H1 (cell line): ENCODE measurements at regions not wholly inside any gene's neighbourhood (a gene's known extent, or its start where the extent isn't known, plus 50 kb on each side); places are given as distances from the start of the nearest gene placed in this dataset.
"Not testable (repeated sequence)": the region's sequence is repeated elsewhere in the genome, so short reads cannot be mapped to it uniquely, and the experiment has no call there.

Experiments used
- CTCF ChIA-PET: fragments of 300-600 bp; sonication (Branson Sonifier 250); formaldehyde crosslinking; loops from one replicate; lab custom pipeline; 2021; ENCODE audit not compliant: partially characterized antibody; lab: Charles Lee
- POLR2A ChIA-PET: fragments of 300-600 bp; sonication (Branson Sonifier 250); formaldehyde crosslinking; loops from one replicate; lab custom pipeline; 2021; ENCODE audit warnings: inconsistent platforms; ENCODE audit not compliant: partially characterized antibody; lab: Charles Lee
- DNase-seq, 2 experiments: peaks; one replicate each; pipeline versions ENCODE4 v3.0.0 to v3.0.0-alpha.2; 2010 to 2022; ENCODE audit warnings: low spot score in 2 of 2, low read depth in 1 of 2, mixed read lengths in 1 of 2
- FAIRE-seq: peaks from 2 replicates; lab custom pipeline; 2011; peaks lifted over from hg19 to GRCh38; lab: Jason Lieb, UNC
- H2AFZ ChIP-seq: 2 replicates; pipeline ENCODE4 v1.8.1; 2012; ENCODE audit warnings: low read length, inconsistent platforms
- H2AK5ac ChIP-seq: 2 replicates; pipeline ENCODE4 v1.6.1; 2013; ENCODE audit warnings: low read depth, low read length
- H2BK120ac ChIP-seq: replicated peaks from 2 replicates; pipeline ENCODE3; 2013; ENCODE audit warnings: low read depth, low read length, inconsistent platforms
- H2BK12ac ChIP-seq: 2 replicates; pipeline ENCODE4 v1.6.1; 2013; ENCODE audit warnings: low read depth, low read length
- H2BK15ac ChIP-seq: 2 replicates; pipeline ENCODE4 v1.6.1; 2013; ENCODE audit warnings: low read length
- H2BK20ac ChIP-seq: 2 replicates; pipeline ENCODE4 v1.6.1; 2013; ENCODE audit warnings: low read length
- H2BK5ac ChIP-seq: 2 replicates; pipeline ENCODE4 v1.6.1; 2013; ENCODE audit warnings: low read depth, low read length
- H3K14ac ChIP-seq: 2 replicates; pipeline ENCODE4 v1.6.1; 2013; ENCODE audit warnings: inconsistent platforms; ENCODE audit not compliant: insufficient read length
- H3K18ac ChIP-seq: 2 replicates; pipeline ENCODE4 v1.6.1; 2013; ENCODE audit warnings: low read length; ENCODE audit errors: extremely low read depth
- H3K23ac ChIP-seq: 2 replicates; pipeline ENCODE4 v1.6.1; 2013; ENCODE audit warnings: inconsistent platforms; ENCODE audit not compliant: insufficient read length
- H3K23me2 ChIP-seq: 2 replicates; pipeline ENCODE4 v1.6.1; 2013; ENCODE audit warnings: low read depth, low read length
- H3K27ac ChIP-seq: 2 replicates; pipeline ENCODE4 v1.6.1; 2011; ENCODE audit warnings: low read depth, low read length, inconsistent platforms
- H3K27me3 ChIP-seq, 4 experiments: replicated peaks in 1 of 4; 1 replicate in 1 of 4; 2 replicates in 3 of 4; pipeline versions ENCODE4 v1.6.1 to v1.8.1; 2011 to 2013; ENCODE audit warnings: low read length in 3 of 4, mild to moderate bottlenecking in 3 of 4, inconsistent platforms in 2 of 4, mixed read lengths in 2 of 4, moderate library complexity in 1 of 4; ENCODE audit not compliant: control insufficient read depth in 3 of 4, insufficient read depth in 3 of 4; ENCODE audit errors: extremely low read depth in 1 of 4
- H3K36me3 ChIP-seq, 4 experiments: 2 replicates each; pipeline versions ENCODE4 v1.6.1 to v1.8.1; 2011 to 2013; ENCODE audit warnings: mild to moderate bottlenecking in 4 of 4, low read length in 3 of 4, moderate library complexity in 2 of 4, control low read depth in 1 of 4, inconsistent platforms in 1 of 4; ENCODE audit not compliant: insufficient read depth in 4 of 4, control insufficient read depth in 2 of 4
- H3K4ac ChIP-seq: replicated peaks from 2 replicates; pipeline ENCODE3; 2013; ENCODE audit warnings: low read length, low read depth, mixed read lengths, inconsistent platforms; ENCODE audit not compliant: insufficient read length
- H3K4me1 ChIP-seq, 4 experiments: replicated peaks in 1 of 4; 1 replicate in 1 of 4; 2 replicates in 3 of 4; pipeline versions ENCODE4 v1.6.1 to v1.8.1; 2011 to 2013; ENCODE audit warnings: low read length in 3 of 4, inconsistent platforms in 2 of 4, mixed read lengths in 1 of 4; ENCODE audit not compliant: insufficient read depth in 4 of 4, control insufficient read depth in 3 of 4
- H3K4me2 ChIP-seq, 2 experiments: 2 replicates each; pipeline versions ENCODE4 v1.6.1 to v1.8.1; 2011 to 2013; ENCODE audit warnings: low read depth in 2 of 2, low read length in 2 of 2, control low read depth in 1 of 2, inconsistent platforms in 1 of 2, mild to moderate bottlenecking in 1 of 2; ENCODE audit not compliant: insufficient read depth in 1 of 2
- H3K4me3 ChIP-seq, 4 experiments: fragments of 200-600, 300-600 bp in 1 of 4; sonication (generic), shearing (Covaris generic), sonication (Bioruptor Twin) in 1 of 4; 2 replicates each; pipeline versions ENCODE4 v1.5.1 to v1.8.1; 2011 to 2016; ENCODE audit warnings: low read length in 4 of 4, low read depth in 3 of 4, control low read depth in 2 of 4, inconsistent platforms in 2 of 4, mild to moderate bottlenecking in 2 of 4, mixed read lengths in 1 of 4, moderate library complexity in 1 of 4; ENCODE audit not compliant: insufficient read depth in 2 of 4; ENCODE audit errors: extremely low read depth in 1 of 4
- H3K56ac ChIP-seq: replicated peaks from 2 replicates; pipeline ENCODE3; 2013; ENCODE audit warnings: low read depth, mild to moderate bottlenecking, mixed read lengths, low read length, inconsistent platforms; ENCODE audit not compliant: insufficient read length
- H3K79me1 ChIP-seq: 2 replicates; pipeline ENCODE4 v1.6.1; 2013; ENCODE audit warnings: low read depth, low read length, control low read depth
- H3K79me2 ChIP-seq, 2 experiments: 2 replicates each; pipeline versions ENCODE4 v1.6.1 to v1.8.1; 2012 to 2013; ENCODE audit warnings: low read length in 2 of 2, mild to moderate bottlenecking in 2 of 2, inconsistent platforms in 1 of 2; ENCODE audit not compliant: insufficient read depth in 2 of 2, control insufficient read depth in 1 of 2
- H3K9ac ChIP-seq, 4 experiments: replicated peaks in 1 of 4; 1 replicate in 1 of 4; 2 replicates in 3 of 4; pipeline versions ENCODE4 v1.6.1 to v1.8.1; 2011 to 2013; ENCODE audit warnings: low read depth in 3 of 4, low read length in 3 of 4, control low read depth in 2 of 4, mild to moderate bottlenecking in 2 of 4, moderate library complexity in 2 of 4, inconsistent platforms in 1 of 4; ENCODE audit errors: extremely low read depth in 1 of 4
- H3K9me3 ChIP-seq, 2 experiments: 2 replicates each; pipeline versions ENCODE4 v1.6.1 to v1.8.1; 2012 to 2013; ENCODE audit warnings: mild to moderate bottlenecking in 2 of 2, moderate library complexity in 2 of 2, control low read depth in 1 of 2, inconsistent platforms in 1 of 2, low read depth in 1 of 2, low read length in 1 of 2, mixed read lengths in 1 of 2; ENCODE audit not compliant: insufficient read depth in 2 of 2
- H4K20me1 ChIP-seq, 2 experiments: replicated peaks in 1 of 2; 2 replicates each; pipeline versions ENCODE3 to v1.8.1; 2011 to 2013; ENCODE audit warnings: inconsistent platforms in 2 of 2, low read length in 2 of 2, mild to moderate bottlenecking in 1 of 2; ENCODE audit not compliant: insufficient read depth in 2 of 2, control insufficient read depth in 1 of 2
- H4K5ac ChIP-seq: 2 replicates; pipeline ENCODE4 v1.6.1; 2013; ENCODE audit warnings: low read length, low read depth, mixed read lengths, inconsistent platforms; ENCODE audit not compliant: insufficient read length
- H4K8ac ChIP-seq: 2 replicates; pipeline ENCODE4 v1.8.0; 2013; ENCODE audit warnings: mild to moderate bottlenecking, moderate library complexity, low read length, inconsistent platforms; ENCODE audit not compliant: insufficient read depth; ENCODE audit errors: extremely low read depth
- H4K91ac ChIP-seq: replicated peaks from 2 replicates; pipeline ENCODE3; 2013; ENCODE audit warnings: low read length, mixed read lengths, inconsistent platforms; ENCODE audit not compliant: insufficient read length
- WGBS, 2 experiments: shearing (Covaris generic) in 1 of 2; methylation state at CpG; one replicate each; pipeline versions ENCODE4 v1.1.6 to v1.1.7; 2013 to 2015; ENCODE audit warnings: low lambda C conversion rate in 2 of 2, mixed read lengths in 2 of 2, inconsistent platforms in 1 of 2, low coverage in 1 of 2, missing lambda C conversion rate in 1 of 2; ENCODE audit not compliant: insufficient replicate concordance in 2 of 2, insufficient coverage in 1 of 2, insufficient read length in 1 of 2; ENCODE audit errors: extremely low coverage in 1 of 2, missing lambda C conversion rate in 1 of 2; 5-methylcytosine and 5-hydroxymethylcytosine counted together

DNA sequence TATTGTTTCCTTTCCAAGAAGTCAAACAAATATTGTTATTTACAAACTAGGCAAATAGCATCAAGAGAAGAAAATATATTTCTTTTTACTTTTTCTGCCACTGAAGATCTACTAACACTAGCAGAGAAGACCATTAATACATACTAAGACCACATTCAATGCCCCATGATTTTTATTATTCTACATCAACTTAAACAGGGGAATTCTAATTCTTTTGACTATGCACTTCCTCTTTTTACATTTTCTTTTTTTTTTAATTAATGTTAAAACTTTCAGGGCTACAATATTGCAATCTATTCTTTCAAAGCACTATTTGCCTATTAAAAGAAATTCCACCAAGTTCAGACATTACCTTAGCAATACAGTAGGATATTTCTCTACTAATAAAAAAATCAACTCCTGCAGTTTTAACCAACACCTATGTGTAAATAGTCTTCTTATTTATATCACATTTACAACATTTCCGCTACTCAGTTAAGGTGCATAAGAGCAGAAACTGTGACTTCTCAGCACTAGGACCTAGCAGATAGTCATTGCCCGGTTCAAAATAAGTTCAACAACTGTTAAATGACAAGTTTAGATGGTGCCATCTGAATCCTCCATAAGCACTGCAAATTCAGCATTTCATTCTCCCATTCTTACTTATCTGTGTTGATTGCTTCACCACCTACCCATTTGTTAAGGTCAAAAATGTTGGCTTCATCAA, 513.5 kb downstream of the TTLL7 start:
- H3K4ac ChIP-seq, H2BK15ac ChIP-seq, H3K4me2 ChIP-seq, H2AFZ ChIP-seq, H2AK5ac ChIP-seq, H3K9me3 ChIP-seq, H4K20me1 ChIP-seq, H2BK20ac ChIP-seq, H3K18ac ChIP-seq, H3K36me3 ChIP-seq, H4K8ac ChIP-seq, POLR2A ChIA-PET, H2BK5ac ChIP-seq, H3K4me1 ChIP-seq, H3K14ac ChIP-seq, H3K79me2 ChIP-seq, H3K23ac ChIP-seq, H4K91ac ChIP-seq, H3K56ac ChIP-seq, H3K79me1 ChIP-seq, H3K23me2 ChIP-seq, FAIRE-seq, H3K9ac ChIP-seq, H3K27me3 ChIP-seq, H3K27ac ChIP-seq, H2BK12ac ChIP-seq, H2BK120ac ChIP-seq, H4K5ac ChIP-seq, DNase-seq, H3K4me3 ChIP-seq, CTCF ChIA-PET: not testable (repeated sequence)
- 87% methylated on average over 2 of the region's 2 CpGs; no CpG with 5 or more reads in 1 of the 2 experiments for WGBS, 2 experiments

DNA sequence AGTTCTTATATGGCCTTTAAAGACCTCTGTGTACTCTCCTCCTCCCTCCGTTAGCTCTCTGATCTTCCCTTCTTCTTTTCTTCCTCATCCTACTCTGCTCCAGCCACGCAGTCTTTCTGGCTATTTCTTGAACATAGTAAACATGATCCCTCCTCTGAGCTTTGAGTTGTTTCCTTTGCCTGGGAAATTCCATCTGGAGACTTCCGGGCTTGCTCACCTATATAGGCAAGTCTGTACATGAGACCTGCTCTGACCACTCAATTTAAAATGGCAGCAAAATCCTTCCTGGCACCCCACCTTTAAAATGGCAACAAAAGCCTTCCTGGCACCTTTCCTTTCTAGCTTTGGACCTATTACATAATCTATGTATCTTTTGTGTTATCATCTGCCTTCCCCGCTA, 517.6 kb downstream of the TTLL7 start:
- H2AFZ ChIP-seq, CTCF ChIA-PET, H3K9me3 ChIP-seq, H4K5ac ChIP-seq, H4K20me1 ChIP-seq, H3K56ac ChIP-seq, H2BK12ac ChIP-seq, H3K79me2 ChIP-seq, H2BK120ac ChIP-seq, H3K4me2 ChIP-seq, H2BK20ac ChIP-seq, H3K4ac ChIP-seq, H3K36me3 ChIP-seq, H2AK5ac ChIP-seq, H3K4me1 ChIP-seq, H3K18ac ChIP-seq, H3K9ac ChIP-seq, H2BK5ac ChIP-seq, H3K79me1 ChIP-seq, H3K4me3 ChIP-seq, H4K91ac ChIP-seq, FAIRE-seq, H2BK15ac ChIP-seq, POLR2A ChIA-PET, DNase-seq, H3K23ac ChIP-seq, H3K27me3 ChIP-seq, H3K14ac ChIP-seq, H4K8ac ChIP-seq, H3K27ac ChIP-seq, H3K23me2 ChIP-seq: not testable (repeated sequence)
- WGBS, 2 experiments, result 92% methylated on average over 3 of the region's 4 CpGs; no CpG with 5 or more reads in 1 of the 2 experiments
